ENCODE measurements at regions not wholly inside any gene's neighbourhood (a gene's known extent, or its start where the extent isn't known, plus 50 kb on each side); places are given as distances from the start of the nearest gene placed in this dataset.
"Not testable (repeated sequence)": the region's sequence is repeated elsewhere in the genome, so short reads cannot be mapped to it uniquely, and the experiment has no call there.

DNA sequence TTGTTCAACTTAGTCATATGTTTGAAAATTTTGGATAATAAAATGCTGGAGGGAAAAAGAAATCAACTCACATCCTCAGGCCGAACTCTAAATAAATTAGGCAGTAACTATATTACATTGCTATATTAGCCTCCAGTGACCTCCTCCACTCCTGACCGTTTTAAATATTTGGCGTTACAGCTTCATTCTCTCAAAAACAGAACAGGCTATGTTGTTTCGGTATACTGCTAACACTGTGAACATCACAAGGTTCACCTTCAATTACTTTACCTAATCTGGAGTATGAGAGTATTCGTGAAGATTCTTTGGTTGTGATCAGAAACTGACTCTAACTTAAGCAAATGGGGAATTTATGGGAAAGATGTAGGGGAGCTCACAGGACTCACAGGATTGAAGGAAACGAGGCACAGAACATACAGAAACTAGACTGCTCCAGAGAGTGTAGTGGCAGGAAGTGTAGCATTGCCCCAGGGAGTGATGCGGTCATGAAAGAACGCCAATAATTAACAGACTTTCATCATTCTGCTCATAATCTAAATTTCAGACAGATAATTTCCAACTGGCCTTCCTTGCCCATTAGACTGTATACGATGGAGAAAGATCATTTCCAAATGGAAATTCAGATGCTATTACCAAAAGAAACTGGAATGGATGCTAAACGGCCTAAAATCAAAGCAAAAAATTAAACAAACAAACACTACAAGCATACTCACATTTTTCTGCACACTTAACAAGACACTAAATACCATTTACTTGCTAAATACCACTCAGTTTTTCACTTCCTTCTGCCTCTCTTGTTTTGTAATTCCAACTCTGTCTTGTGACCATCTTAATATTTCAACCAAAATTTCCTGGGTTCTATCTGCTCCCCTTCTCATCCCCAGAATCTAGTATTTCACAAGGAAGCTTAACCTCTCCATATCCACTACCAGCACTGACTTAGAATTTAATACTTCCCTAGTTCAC, 110.1 kb upstream of the LPAR1 start:
- no peak for DNase-seq (ENCODE audit: low spot score)

DNA sequence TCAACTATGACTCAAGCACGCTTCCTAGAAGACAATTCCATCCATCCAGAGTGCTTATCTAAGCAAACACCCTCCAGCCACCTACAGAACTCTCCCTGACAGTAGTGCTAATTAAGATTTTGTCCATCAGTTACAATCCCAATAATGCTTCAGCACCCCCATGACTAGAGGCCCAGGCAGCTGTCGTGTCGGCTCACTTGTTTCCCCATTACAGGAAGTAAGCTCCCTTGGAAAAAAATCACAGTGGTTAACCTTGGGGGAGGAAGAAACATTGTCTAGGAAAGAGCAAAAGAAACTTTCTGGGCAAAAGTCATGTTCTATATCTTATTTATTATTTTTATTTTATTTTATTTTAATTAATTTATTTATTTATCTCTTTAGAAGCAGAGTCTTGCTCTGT, 108.8 kb upstream of the LPAR1 start:
- DNase-seq (ENCODE audit: low spot score) = no peak

DNA sequence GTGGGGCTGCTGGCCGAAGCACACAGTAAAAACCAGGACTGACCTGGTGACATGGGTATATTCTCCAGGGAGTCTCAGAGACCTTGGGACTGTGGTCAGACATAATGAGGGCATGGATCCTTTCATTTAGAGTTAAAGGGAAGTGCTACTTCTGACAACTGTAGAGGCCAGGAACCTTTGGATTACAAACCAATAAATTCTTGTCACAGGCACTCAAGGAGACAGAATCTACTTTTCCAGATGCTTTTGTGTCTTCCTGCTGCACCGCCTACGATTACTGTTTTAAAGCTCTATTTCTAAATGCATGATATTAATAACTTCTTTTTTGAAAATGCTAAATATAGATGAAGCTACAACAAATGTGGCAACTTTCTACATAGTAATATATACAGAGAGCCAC, 106.5 kb upstream of the LPAR1 start:
- DNase-seq (ENCODE audit: low spot score) = no peak

DNA sequence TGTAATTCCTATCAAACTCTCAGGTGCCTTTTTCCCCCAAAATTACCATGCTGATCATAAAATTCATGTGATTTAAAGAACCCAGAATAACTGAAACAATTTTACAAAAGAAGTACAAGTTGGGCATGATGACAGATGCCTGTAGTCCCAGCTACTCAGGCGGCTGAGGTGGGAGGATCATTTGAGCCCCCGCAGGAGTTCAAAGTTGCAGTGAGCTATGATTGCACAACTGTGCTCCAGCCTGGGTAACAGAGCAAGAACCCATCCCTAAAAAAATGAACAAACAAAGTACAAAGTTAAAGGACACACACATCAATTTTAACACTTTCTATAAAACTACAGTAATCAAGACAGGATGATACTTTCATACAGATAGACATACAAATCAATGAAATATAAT, 97.9 kb upstream of the LPAR1 start:
- DNase-seq (ENCODE audit: low spot score) = no peak

DNA sequence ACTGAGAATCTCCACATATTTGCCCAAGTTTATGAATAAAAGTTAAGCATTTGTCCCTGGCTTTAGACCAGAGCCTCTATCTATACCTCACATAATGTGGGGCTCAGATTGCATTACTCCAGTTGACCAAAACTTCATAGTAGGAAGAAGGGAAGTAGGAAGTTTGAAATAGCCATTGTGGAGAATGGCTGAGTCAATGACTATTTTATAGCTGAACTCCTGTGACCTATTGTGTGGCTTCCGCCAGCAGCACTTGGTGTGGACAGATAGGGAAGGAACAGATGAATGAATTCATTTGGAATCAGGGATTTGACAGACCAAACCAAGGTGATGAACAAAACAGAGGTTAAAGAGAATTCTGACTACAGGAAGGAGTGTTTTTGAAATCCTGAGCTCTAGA, 92.9 kb upstream of the LPAR1 start:
- no peak for DNase-seq (ENCODE audit: low spot score)

DNA sequence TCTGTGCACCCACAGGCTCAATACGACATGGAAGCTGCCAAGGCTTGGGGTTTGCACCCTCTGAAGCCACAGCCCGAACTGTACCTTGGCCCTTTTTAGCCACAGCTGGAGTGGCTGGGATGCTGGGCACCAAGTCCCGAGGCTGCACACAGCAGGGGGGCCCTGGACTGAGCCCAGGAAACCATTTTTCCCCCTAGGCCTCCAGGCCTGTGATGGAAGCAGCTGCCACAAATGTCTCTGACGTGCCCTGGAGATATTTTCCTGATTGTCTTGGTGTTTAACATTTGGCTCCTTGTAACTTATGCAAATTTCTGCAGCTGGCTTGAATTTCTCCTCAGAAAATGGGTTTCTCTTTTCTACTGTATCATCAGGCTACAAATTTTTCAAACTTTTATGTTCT, 82.3 kb upstream of the LPAR1 start:
- DNase-seq (ENCODE audit: low spot score) = no peak

DNA sequence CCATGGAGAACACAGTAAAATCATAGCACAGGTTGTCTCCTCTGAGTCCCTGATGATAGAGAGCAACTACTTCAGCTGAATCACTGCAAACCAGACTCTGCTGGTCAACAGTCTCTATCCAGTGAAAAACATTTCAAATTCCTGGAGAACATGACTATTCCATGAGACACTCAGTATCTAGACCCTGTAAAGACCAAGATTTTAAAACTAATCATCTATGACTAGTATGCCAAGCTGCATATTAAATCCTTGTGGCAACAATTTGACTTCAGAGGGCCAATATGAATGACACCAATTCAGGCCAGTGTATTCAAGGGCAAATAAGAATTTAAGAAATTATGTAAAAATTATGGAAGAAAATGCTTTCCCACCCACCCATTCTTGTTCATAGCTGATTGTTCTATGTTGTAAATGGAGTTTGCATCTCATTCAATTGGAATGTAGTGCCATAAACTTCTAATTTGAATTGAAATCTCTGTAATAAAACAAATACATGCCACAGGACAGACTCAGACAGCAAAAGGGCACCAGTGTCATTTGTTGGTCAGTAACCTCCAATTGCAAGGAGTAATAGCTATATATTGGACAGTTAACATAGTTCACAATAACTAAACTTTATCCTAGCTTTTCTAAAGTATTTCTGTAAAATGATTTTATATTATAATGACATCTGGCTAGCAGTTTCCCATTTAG, 80.1 kb upstream of the LPAR1 start:
- DNase-seq (ENCODE audit: low spot score) = no peak

DNA sequence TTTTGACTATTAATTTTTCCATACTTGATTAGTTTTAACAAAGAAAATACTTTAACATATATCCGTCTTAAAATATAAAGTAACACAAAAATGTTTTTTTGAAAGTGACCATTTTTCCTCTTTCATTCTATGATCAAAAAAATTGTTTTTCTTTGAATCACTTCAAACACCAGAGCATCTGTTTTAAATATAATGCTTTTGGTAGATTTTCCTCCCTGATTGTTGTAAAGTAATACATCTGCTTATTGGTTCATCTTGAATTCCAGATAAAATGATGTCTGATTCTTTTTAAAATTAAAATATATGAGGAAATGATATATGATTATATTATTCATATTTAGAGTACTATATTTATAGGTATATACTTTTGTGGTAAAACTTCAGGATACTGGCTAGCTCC, 76.2 kb upstream of the LPAR1 start:
- DNase-seq (ENCODE audit: low spot score) = no peak

DNA sequence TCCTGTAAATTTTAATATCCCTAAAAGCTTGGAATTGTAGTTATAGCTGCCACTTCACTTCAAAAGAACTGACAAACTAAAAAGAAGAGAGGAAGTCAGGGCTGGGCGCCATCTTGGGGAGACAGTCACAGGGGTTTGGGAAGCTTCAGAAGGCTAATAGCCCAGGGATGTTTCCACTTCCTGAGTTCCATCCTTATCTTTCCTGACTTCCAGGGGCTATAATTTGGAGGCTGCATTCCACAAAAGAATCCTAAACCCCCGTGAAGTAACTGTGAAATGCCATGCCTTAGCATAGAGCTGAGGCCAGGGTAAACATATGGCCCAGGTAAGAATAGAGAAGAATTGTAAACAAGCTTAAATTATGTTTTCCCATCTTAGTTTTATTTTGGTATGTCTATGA, 75.4 kb upstream of the LPAR1 start:
- no peak for DNase-seq (ENCODE audit: low spot score)

DNA sequence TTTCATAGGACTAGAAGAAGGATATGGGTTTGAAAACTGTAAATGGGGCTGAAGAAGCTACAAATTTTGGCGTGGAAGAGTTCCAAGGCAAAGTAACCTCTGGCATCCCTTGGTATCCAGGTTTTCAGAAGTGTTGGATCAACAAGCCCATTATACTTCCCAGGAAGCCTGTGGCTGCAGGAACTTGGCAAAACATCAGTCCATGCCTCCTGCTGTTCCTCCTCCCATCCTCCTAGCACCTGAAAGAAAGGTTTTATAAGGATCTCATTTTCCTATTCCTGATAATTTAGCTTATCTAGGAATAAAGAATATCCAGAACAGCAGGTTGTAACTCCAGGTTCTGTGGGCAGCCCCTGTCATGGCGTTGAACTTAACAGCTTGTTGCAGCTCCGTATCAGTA, 72.5 kb upstream of the LPAR1 start:
- no peak for DNase-seq (ENCODE audit: low spot score)

DNA sequence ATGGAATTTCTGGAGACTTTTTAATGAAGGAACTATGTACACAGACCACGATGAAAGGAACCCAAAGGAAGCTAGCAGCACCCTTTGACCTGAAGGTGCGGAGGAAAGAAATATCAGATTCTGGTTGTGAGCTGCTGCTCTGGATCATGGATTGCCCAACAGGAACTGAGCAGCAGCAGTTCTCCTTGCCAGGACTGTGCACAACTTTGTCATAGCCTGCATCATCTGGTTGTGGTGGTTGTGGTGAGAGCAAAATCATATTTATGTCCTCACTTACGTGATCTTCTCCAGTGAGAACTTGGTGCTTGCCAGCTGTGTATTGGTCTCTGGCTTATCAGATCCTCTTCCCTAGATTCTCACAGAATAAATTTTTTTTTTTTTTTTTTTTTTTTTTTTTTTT, 70.7 kb upstream of the LPAR1 start:
- DNase-seq (ENCODE audit: low spot score) = no peak

DNA sequence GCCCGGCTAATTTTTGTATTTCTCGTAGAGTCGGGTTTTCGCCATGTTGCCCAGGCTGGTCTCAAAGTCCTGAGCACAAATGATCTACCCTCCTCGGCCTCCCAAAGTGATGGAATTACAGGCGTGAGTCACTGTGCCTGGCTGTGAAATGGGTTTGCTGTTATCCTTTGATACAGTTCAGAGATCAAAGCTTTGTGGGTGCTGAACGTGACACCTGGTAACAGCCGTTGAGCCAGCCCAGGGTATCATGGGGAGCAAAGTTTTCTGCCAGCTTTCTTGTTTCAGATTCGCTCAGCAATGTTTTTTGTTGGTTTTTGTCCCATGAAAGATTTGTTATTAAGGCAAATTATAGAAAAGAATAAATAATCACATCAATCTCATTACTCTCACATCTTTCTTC, 68.9 kb upstream of the LPAR1 start:
- no peak for DNase-seq (ENCODE audit: low spot score)

DNA sequence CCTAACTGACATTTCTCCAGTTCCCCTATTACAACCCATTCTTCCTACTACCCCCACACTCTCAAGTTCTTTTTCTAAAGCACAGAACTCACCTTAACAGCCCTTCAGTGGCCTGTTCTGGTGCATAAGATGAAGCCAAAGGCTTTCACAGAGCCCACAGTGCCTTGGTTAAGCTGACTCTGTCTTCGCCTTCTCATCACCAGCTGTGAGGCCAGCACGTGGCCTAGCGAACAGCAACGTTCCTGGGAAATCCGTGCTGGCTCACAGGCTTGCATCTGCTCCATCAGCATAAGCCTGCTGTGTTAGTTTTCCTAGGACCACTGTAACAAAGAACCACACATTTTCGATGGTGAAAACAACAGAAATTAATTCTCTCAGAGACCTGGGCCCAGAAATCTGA, 67.9 kb upstream of the LPAR1 start:
- no peak for DNase-seq (ENCODE audit: low spot score)

DNA sequence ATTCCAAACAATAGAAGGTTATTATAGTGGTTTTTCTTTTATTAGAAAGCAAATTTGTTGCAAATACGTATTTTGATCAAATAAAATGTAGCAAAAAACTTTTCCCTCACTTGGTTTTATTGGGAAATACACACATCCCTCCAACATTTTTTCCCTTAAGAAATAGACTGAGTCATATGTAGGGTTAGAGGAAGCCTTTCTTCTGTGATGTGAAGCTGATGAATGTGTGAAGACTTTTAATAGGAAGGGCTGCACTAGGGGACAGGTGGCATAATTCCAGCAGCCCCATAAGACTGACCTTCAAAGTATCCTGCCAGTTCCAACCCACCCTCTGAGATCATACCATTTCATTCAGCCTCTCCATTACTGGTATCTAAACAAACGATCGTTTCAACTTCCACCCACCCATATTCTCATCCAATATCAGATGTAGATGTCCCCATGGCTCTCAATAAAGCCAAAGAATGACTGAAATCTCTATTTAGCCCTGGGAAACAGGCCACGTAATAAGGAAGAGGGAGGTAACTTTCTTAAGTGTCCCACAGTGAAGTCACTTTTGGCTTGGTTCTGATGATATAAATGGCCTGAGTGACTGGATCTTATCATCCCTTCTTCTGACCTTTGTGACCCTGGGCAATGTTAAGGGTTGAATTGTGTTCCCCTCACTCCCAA, 64.7 kb upstream of the LPAR1 start:
- no peak for DNase-seq (ENCODE audit: low spot score)

DNA sequence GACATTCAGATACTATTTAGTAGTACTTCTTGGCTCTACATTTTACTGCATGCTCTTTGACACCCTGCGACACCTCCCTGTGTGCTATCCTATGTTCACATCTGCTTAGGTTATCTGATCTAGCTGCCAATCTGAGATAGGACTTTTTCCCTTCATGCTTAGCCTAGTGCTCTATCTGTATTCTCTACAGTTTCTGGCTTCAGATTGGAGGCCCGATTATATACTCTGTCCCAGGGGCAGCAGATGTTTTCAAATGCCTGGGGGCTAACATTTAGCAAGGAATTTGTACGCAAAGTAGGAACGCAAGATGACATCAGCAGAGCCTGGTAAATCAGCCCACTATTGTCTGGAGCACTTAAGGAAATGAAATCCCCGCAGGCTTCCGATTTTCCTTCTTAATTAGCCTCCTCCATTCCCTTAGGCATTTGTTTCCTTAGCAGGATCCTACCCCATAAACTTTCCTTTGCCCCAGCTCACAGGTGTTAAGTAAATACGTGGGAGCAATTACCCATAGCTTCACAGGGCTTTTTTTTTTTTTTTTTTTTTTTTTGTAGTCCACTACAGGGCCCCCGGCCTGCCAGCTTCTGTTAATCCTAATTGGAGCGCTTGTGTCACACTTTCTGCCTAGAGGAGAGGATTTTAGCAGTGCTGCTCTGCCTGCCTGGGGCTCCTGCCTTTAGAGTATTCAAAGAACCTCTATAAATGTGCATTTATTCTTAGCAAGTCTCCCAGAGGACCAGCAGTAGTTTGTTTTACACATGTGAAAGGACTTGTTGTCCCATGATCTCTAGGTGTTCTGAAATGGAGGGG, 61.1 kb upstream of the LPAR1 start:
- no peak for DNase-seq (ENCODE audit: low spot score)

DNA sequence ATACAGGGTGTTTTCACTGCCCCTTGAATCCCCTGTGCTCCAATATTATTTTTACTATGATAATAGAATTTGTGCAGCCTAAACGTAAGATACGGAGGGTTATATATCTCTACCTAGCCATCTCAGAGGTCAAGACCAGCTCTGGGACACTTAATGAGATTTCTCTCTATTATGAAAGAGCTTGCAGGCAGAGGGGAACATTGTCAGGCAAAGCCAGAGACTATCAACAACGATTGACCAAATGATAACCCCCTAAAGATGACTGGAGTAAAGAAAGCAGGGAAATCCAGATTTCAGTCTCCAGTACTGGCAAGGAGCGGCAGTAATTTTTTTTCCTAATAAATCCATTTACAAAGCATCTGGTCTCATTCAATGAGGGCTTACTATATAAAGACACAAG, 59.8 kb upstream of the LPAR1 start:
- DNase-seq (ENCODE audit: low spot score) = no peak

DNA sequence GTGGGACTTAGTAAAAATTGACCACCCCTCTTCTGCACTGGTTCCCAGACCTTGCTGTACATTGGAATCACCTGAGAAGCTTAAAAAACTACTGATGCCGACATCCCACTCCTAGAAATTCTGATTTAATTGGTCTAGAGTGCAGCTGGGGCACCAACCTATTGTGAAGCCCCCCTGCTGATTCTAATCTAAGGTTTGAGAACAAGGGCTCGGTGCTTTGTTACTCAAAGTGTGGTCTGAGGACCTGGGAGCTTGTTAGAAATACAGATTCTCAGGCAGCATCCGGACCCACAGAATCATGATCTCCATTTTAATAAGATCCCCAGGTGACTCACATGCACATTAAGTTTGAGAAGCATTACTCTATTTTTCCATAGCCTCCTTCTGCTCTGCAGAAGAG, 57.8 kb upstream of the LPAR1 start:
- no peak for DNase-seq (ENCODE audit: low spot score)

DNA sequence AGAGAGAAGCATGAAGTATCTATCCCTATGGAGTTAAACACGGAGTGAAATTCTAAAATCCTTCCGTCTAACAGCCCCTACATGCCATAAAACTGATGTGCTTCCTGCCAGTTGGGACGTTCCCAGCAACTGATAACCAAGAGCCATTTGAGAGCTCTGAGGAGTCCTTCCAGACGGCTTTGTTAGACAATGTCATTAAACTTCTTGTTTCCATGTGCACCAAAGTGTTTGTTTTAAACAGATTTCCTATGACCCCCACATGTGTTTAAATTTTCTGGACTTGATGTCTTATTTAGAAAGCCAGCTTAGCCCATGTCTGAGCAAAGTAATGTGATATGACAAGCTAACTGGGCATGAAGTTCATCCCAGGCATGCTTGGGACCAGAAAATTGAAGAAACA, 57.2 kb upstream of the LPAR1 start:
- no peak for DNase-seq (ENCODE audit: low spot score)

DNA sequence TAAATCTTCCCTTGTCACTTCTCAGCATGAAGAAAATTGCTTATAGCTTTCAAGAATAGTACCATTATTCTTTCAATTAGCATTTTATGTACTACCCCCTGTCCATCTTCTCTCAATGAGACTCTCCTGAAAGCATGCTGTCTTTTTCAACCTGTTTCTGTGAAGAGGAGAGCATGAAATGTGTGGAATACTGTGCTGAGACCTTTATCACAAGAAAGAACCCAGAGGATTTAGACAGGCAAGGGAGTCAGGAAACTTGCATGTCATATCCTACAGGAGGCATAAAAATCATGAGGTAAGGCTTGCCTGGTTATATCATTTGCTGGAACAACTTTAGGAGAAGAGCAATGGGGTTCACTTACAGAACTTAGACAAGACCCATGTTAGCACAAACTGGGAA, 56.7 kb upstream of the LPAR1 start:
- no peak for DNase-seq (ENCODE audit: low spot score)

DNA sequence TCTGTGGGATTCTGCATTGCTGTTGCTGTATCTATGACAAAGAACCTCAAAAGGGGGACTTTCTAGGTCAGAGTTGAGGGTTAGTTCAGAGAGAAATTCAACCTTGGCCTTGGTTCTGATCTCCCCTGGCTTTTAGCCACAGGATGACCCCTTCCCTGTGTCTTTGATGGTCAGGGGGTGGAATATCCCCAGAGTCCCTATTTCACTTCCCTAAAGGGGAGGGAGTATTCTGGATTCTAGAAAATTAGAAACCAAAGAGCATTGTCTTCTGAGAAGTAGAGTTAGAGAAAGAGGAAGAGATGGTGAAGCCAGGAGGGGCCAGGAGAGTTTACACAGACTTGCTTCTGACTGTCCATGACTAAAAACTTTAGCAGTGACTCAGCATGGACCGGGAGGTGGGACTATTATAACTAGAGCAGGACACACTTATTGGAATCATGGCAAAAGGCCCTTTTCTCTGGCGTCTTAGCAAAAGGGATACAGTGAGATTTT, 56.2 kb upstream of the LPAR1 start:
- DNase-seq (ENCODE audit: low spot score) = no peak

DNA sequence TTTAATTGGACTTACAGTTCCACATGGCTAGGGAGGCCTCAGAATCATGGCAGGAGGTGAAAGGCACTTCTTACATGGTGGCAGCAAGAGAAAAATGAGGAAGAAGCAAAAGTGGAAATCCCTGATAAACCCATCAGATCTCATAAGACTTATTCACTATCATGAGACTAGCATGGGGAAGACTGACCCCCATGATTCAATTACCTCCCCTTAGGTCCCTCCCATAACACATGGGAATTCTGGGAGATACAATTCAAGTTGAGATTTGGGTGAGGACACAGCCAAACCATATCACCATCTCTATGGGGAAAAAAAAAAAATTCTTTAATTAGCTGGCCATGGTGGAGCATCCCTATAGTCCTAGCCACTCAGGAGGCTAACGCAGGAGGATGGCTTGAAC, 53.9 kb upstream of the LPAR1 start:
- DNase-seq (ENCODE audit: low spot score) = not testable (repeated sequence)

Data from SW480 (cell line).